ENCODE measurements at regions not wholly inside any gene's neighbourhood (a gene's known extent, or its start where the extent isn't known, plus 50 kb on each side); places are given as distances from the start of the nearest gene placed in this dataset.

- no peak for DNase-seq
- Histone ChIP-seq H3K9ac (ENCODE audit: low read length in 3 of 3) (no peak overlapping the region), H3K4me1 (ENCODE audit: control insufficient read depth in 2 of 3, insufficient read depth in 2 of 3, low read depth in 1 of 3, low read length in 3 of 3) (no peaks in the 10 kb centered on the region), H3K27ac (ENCODE audit: low read depth in 2 of 2, low read length in 2 of 2) (no peak overlapping the region), H3K4me3 (ENCODE audit: low read length in 3 of 3) (no peak overlapping the region), H3K27me3 (ENCODE audit: control insufficient read depth, insufficient read depth, low read length) (no peaks in the 10 kb centered on the region), H3K9me3 (ENCODE audit: control insufficient read depth in 2 of 3, insufficient read depth in 1 of 3, low read length in 3 of 3) (no peaks in the 10 kb centered on the region), H3K36me3 (ENCODE audit: control insufficient read depth in 2 of 3, insufficient read depth in 3 of 3, low read length in 3 of 3) (no peaks in the 10 kb centered on the region)
- TF ChIP-seq CTCF (IDR thresholded peaks at IDR 0.05; ENCODE audit: borderline replicate concordance, extremely low read depth, insufficient read depth), result no peak
- FAIRE-seq, result no peak
- intact Hi-C loops (cut with DNase I), result no loop called here
These were observed 110.8 kb upstream of the CDC42EP3 start for GRCh38 chr2:37782155-37782673.

- Histone ChIP-seq H3K27ac (ENCODE audit: low read depth in 2 of 2, low read length in 2 of 2) (no peak overlapping the region), H3K9me3 (ENCODE audit: control insufficient read depth in 2 of 3, insufficient read depth in 1 of 3, low read length in 3 of 3) (peaks cover 0 to under 1% (median 0%) of the 10 kb centered on the region in 3 donors), H3K4me3 (ENCODE audit: low read length in 3 of 3) (no peak overlapping the region), H3K9ac (ENCODE audit: low read length in 3 of 3) (no peak overlapping the region), H3K27me3 (ENCODE audit: control insufficient read depth, insufficient read depth, low read length) (no peaks in the 10 kb centered on the region), H3K36me3 (ENCODE audit: control insufficient read depth in 2 of 3, insufficient read depth in 3 of 3, low read length in 3 of 3) (no peaks in the 10 kb centered on the region), H3K4me1 (ENCODE audit: control insufficient read depth in 2 of 3, insufficient read depth in 2 of 3, low read depth in 1 of 3, low read length in 3 of 3) (no peaks in the 10 kb centered on the region)
- intact Hi-C loops (cut with DNase I), result no loop called here
- FAIRE-seq, result no peak
- no peak for DNase-seq
- TF ChIP-seq CTCF (IDR thresholded peaks at IDR 0.05; ENCODE audit: borderline replicate concordance, extremely low read depth, insufficient read depth), result no peak
These were observed 111.4 kb upstream of the CDC42EP3 start for GRCh38 chr2:37782721-37783371.

- no peak overlapping the region for H3K9ac ChIP-seq (ENCODE audit: low read length in 3 of 3)
- no peaks in the 10 kb centered on the region for H3K4me1 ChIP-seq (ENCODE audit: control insufficient read depth in 2 of 3, insufficient read depth in 2 of 3, low read depth in 1 of 3, low read length in 3 of 3)
- TF ChIP-seq CTCF (IDR thresholded peaks at IDR 0.05; ENCODE audit: borderline replicate concordance, extremely low read depth, insufficient read depth), result no peak
- H3K9me3 ChIP-seq (ENCODE audit: control insufficient read depth in 2 of 3, insufficient read depth in 1 of 3, low read length in 3 of 3), result peaks cover 0 to 8% (median 0%) of the 10 kb centered on the region in 3 donors
- H3K36me3 ChIP-seq (ENCODE audit: control insufficient read depth in 2 of 3, insufficient read depth in 3 of 3, low read length in 3 of 3), result no peaks in the 10 kb centered on the region
- no peaks in the 10 kb centered on the region for H3K27me3 ChIP-seq (ENCODE audit: control insufficient read depth, insufficient read depth, low read length)
- no peak overlapping the region for H3K4me3 ChIP-seq (ENCODE audit: low read length in 3 of 3)
- FAIRE-seq, result no peak
- no peak for DNase-seq
- H3K27ac ChIP-seq (ENCODE audit: low read depth in 2 of 2, low read length in 2 of 2), result no peak overlapping the region
- intact Hi-C loops (cut with DNase I), result no loop called here
These were observed 112.1 kb upstream of the CDC42EP3 start for GRCh38 chr2:37783545-37783944.

Measured in kidney (tissue), 13 donors.